ENCODE measurements at regions not wholly inside any gene's neighbourhood (a gene's known extent, or its start where the extent isn't known, plus 50 kb on each side); places are given as distances from the start of the nearest gene placed in this dataset.

DNA sequence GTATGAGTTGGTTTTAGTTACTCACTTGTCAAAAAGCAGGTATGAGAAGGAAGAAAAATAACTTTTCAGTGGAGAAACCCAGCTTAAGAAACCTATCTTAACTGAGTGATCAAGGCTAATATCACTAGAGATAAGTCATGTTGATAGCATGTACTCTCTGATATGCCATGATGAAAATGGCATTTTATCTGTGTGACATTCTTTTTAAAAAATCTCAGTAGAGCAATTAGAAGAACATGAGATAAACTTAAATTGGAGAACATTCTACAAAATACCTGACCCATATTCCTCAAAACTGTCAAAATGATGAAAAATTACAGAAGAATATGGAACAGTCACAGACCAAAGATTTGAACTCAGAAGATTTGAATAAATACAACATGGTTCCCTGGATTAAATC is 912.4 kb upstream of the ATXN7L3B start:
- TF ChIP-seq JUN (IDR thresholded peaks at IDR 0.05) (no peak), USF2 (IDR thresholded peaks at IDR 0.05) (no peak), HOXB13 (CRISPR knock-in tag; IDR thresholded peaks at IDR 0.05; ENCODE audit: low read depth) (no peak), HOXB5 (CRISPR knock-in tag; IDR thresholded peaks at IDR 0.05) (no peak)
- POLR2A ChIA-PET = no interaction called here

DNA sequence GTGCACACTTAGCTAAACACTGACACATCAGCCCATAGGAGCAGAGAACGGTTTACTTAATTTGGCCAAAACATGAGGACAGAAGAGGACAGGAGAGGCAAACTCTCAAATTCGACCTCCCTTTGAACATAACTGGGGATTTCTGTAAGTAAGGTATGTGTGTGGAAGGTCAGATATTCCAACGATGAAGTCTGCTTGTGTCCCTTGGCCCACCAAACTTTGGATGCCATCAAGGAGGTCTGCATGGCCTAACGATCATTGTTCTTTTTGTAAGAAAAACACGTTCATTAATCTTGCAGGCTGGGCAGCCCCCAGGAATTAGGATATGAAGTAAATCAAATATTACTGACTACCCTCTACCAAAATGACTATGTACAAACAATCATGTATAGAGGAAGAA is 908.5 kb upstream of the ATXN7L3B start:
- no peak for DNase-seq (ENCODE audit: low read depth in 1 of 2, low spot score in 1 of 2)
- Histone ChIP-seq H3K4me3 (no peak overlapping the region), H3K9me3 (no peaks in the 10 kb centered on the region), H3K4me2 (no peak overlapping the region), H3K4me1 (no peaks in the 10 kb centered on the region), H3K27ac (no peak overlapping the region)
- POLR2A ChIA-PET = no interaction called here
- TF ChIP-seq CHD2 (IDR thresholded peaks at IDR 0.05; ENCODE audit: low read length, partially characterized antibody) (no peak), ZC3H11A (IDR thresholded peaks at IDR 0.05) (no peak), FOSB (CRISPR knock-in tag; IDR thresholded peaks at IDR 0.05) (no peak), ELK1 (IDR thresholded peaks at IDR 0.05; ENCODE audit: low read depth, low read length) (no peak)
- CTCF ChIA-PET = no interaction called here
- 15% methylated on average over 5 of the region's 5 CpGs for WGBS (ENCODE audit: missing lambda C conversion rate)
- no peak for ATAC-seq
- FAIRE-seq = no peak

More for the DNA sequence above, 912.4 kb upstream of the ATXN7L3B start:
- Histone ChIP-seq H3K4me3 (no peak overlapping the region), H3K9me3 (no peaks in the 10 kb centered on the region), H3K4me1 (no peaks in the 10 kb centered on the region), H3K27ac (no peak overlapping the region), H3K4me2 (no peak overlapping the region)
- no peak for ATAC-seq
- DNase-seq (ENCODE audit: low read depth in 1 of 2, low spot score in 1 of 2) = no peak
- FAIRE-seq = no peak
- CTCF ChIA-PET = no interaction called here

DNA sequence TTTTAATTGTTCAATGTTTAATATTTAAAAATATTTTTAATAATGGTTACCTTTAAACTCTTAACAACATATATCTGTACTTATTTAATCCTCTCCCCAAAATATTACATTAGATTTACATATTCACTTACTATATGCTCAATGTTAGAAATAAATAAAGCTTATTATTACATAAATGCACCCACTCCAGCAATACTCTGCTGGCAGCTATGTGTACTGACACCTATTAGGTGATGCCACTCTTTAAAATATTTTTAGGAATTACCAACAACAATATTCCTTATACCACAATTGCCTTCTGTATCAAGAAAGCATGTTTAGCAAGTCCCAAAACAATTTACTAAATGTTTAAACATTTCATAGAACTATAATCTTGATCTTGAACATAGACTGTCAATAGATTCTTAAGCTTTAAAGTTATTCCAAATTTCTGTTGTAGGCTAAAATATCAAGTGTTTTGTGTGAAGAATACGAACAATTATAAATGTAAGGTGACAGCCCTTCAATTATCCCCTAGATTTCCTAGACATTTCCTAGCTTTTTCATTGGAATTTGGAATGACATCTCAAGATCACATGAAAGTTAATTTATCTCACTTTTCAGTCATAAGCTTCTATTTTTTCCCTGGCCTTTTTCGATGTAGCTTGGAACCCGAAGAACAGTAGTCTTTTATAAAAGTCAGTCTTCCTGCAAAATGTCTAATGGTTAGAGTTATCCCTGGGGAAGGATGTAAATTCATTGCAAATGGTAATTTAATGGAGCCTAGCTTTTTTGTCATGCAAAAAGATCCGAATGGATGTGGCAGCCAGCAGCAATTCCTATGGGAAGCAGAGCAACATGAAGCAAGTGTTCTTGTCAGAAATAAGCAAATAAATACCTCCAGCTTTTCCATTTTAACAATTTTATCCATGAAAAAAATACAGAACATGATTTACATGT is 907.5 kb upstream of the ATXN7L3B start:
- no peak for ATAC-seq
- DNase-seq (ENCODE audit: low read depth in 1 of 2, low spot score in 1 of 2) = no peak
- Histone ChIP-seq H3K9me3 (no peaks in the 10 kb centered on the region), H3K4me1 (no peaks in the 10 kb centered on the region), H3K4me2 (no peak overlapping the region), H3K4me3 (no peak overlapping the region), H3K27ac (no peak overlapping the region)
- ChIA-PET CTCF (interaction anchor here (1.0 kb wide), 1 partner anchor 410 kb away, joined by 3 read pairs; no protein-coding TSS in a partner anchor), POLR2A (no interaction called here)
- TF ChIP-seq TFCP2L1 (CRISPR knock-in tag; IDR thresholded peaks at IDR 0.05) = no peak
- no peak for TF ChIP-seq RNF2 (IDR thresholded peaks at IDR 0.05; ENCODE audit: borderline replicate concordance, low read depth)
- no peak for TF ChIP-seq TP53 (CRISPR knock-in tag; IDR thresholded peaks at IDR 0.05)
- TF ChIP-seq CHD4 (IDR thresholded peaks at IDR 0.05; ENCODE audit: borderline replicate concordance) = no peak
- no peak for TF ChIP-seq SMC3 (IDR thresholded peaks at IDR 0.05)
- TF ChIP-seq MAX (IDR thresholded peaks at IDR 0.05) = no peak
- TF ChIP-seq CHD2 (IDR thresholded peaks at IDR 0.05; ENCODE audit: low read length, partially characterized antibody) = no peak
- no peak for TF ChIP-seq FOSL2 (IDR thresholded peaks at IDR 0.05)
- TF ChIP-seq FOSL2 (CRISPR knock-in tag; IDR thresholded peaks at IDR 0.05) = no peak
- no peak for TF ChIP-seq CEBPB (IDR thresholded peaks at IDR 0.05)
- TF ChIP-seq EP300 (IDR thresholded peaks at IDR 0.05) = no peak
- no peak for TF ChIP-seq HDAC2 (IDR thresholded peaks at IDR 0.05)
- no peak for TF ChIP-seq NPAS2 (CRISPR knock-in tag; IDR thresholded peaks at IDR 0.05; ENCODE audit: borderline replicate concordance)
- no peak for TF ChIP-seq SREBF2 (IDR thresholded peaks at IDR 0.05)
- TF ChIP-seq, protein P1, sequence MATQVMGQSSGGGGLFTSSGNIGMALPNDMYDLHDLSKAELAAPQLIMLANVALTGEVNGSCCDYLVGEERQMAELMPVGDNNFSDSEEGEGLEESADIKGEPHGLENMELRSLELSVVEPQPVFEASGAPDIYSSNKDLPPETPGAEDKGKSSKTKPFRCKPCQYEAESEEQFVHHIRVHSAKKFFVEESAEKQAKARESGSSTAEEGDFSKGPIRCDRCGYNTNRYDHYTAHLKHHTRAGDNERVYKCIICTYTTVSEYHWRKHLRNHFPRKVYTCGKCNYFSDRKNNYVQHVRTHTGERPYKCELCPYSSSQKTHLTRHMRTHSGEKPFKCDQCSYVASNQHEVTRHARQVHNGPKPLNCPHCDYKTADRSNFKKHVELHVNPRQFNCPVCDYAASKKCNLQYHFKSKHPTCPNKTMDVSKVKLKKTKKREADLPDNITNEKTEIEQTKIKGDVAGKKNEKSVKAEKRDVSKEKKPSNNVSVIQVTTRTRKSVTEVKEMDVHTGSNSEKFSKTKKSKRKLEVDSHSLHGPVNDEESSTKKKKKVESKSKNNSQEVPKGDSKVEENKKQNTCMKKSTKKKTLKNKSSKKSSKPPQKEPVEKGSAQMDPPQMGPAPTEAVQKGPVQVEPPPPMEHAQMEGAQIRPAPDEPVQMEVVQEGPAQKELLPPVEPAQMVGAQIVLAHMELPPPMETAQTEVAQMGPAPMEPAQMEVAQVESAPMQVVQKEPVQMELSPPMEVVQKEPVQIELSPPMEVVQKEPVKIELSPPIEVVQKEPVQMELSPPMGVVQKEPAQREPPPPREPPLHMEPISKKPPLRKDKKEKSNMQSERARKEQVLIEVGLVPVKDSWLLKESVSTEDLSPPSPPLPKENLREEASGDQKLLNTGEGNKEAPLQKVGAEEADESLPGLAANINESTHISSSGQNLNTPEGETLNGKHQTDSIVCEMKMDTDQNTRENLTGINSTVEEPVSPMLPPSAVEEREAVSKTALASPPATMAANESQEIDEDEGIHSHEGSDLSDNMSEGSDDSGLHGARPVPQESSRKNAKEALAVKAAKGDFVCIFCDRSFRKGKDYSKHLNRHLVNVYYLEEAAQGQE (IDR thresholded peaks at IDR 0.05) = no peak
- no peak for TF ChIP-seq BHLHE40 (IDR thresholded peaks at IDR 0.05; ENCODE audit: low read depth, low read length)
- WGBS (ENCODE audit: missing lambda C conversion rate) = 4% methylated on average over 4 of the region's 4 CpGs
- FAIRE-seq = no peak

All from A549 (cell line).